ENCODE measurements at regions not wholly inside any gene's neighbourhood (a gene's known extent, or its start where the extent isn't known, plus 50 kb on each side); places are given as distances from the start of the nearest gene placed in this dataset.
"Not testable (repeated sequence)": the region's sequence is repeated elsewhere in the genome, so short reads cannot be mapped to it uniquely, and the experiment has no call there.

- DNase-seq (ENCODE audit: low read depth in 1 of 2, low spot score in 1 of 2): no peak
- in situ Hi-C loops (cut with HindIII; ENCODE audit: low pct_unique_long_range_greater_than_20kb, low sequenced_read_pairs): no loop called here
- TF ChIP-seq JUND (IDR thresholded peaks at IDR 0.05; ENCODE audit: low read depth): no peak
Observed at GRCh38 chr5:122693963-122694362, 80.9 kb upstream of the SNX2 start.

- no peak for TF ChIP-seq JUND (IDR thresholded peaks at IDR 0.05; ENCODE audit: low read depth)
- in situ Hi-C loops (cut with HindIII; ENCODE audit: low pct_unique_long_range_greater_than_20kb, low sequenced_read_pairs): no loop called here
- DNase-seq (ENCODE audit: low read depth in 1 of 2, low spot score in 1 of 2): no peak
Observed at GRCh38 chr5:122694884-122695283, 80.0 kb upstream of the SNX2 start.

DNA sequence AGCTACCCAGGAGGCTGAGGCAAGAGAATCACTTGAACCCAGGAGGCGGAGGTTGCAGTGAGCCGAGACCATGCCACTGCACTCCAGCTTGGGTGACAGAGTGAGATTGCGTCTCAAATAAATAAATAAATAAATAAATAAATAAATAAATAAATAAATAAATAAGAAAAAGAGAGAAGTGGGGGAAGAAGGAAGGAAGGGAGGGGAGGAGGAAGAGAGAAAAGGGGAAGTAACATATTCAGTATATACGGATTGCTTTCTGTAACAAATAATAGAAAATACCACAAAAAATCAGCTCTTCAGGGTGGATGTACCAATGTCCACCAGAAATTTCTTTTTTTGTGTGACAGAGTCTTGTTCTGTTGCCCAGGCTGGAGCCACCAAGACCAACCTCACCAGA is 78.1 kb upstream of the SNX2 start:
- in situ Hi-C loops (cut with HindIII; ENCODE audit: low pct_unique_long_range_greater_than_20kb, low sequenced_read_pairs); DNase-seq (ENCODE audit: low read depth in 1 of 2, low spot score in 1 of 2): not testable (repeated sequence)

GRCh38 chr5:122697191-122697590 is 77.7 kb upstream of the SNX2 start:
- TF ChIP-seq JUND (IDR thresholded peaks at IDR 0.05; ENCODE audit: low read depth): no peak
- DNase-seq (ENCODE audit: low read depth in 1 of 2, low spot score in 1 of 2): no peak
- in situ Hi-C loops (cut with HindIII; ENCODE audit: low pct_unique_long_range_greater_than_20kb, low sequenced_read_pairs): no loop called here

- in situ Hi-C loops (cut with HindIII; ENCODE audit: low pct_unique_long_range_greater_than_20kb, low sequenced_read_pairs): no loop called here
- no peak for DNase-seq (ENCODE audit: low read depth in 1 of 2, low spot score in 1 of 2)
- TF ChIP-seq JUND (IDR thresholded peaks at IDR 0.05; ENCODE audit: low read depth): no peak
Observed at GRCh38 chr5:122699201-122699600, 75.7 kb upstream of the SNX2 start.

DNA sequence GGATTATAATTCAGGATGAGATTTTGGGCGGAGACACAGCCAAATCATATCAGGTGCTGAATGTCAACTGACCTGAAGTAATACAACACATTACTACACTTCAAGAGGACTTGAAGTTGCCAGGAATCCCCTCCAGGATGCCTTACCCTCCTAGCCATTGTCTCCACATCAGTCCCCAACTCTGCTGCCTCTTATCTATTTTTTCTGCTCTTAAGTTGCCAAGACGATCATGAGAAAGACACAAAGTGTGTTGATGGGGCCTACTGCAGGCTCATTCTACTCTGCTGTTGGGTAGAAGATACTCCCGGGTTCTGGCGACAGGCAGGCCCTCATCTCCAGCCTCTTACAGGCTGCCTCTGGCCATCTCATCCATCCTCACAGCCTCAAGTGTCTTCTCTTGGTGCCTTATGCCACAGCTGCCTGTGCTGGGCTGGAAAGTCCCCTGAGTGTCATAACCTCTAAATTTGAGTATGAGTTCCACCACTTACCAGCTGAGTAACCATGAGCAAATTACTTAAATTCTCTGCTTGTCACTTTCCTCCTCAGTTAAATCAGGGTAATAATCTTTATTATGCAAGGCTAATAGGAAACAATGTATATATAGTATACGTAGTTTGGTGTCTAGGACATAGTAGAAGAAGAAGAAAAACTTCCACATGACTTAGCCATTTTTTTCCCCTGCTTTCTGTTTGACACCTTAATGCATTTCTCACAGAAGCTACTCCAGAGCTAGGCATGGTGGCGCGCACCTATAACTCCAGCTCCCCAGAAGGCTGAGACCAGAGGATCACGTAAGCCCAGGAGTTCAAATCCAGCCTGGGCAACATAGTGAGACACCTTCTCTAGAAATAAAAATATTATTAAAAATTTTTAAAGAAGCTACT is 73.0 kb upstream of the SNX2 start:
- DNase-seq (ENCODE audit: low read depth in 1 of 2, low spot score in 1 of 2): no peak
- TF ChIP-seq JUND (IDR thresholded peaks at IDR 0.05; ENCODE audit: low read depth): no peak
- in situ Hi-C loops (cut with HindIII; ENCODE audit: low pct_unique_long_range_greater_than_20kb, low sequenced_read_pairs): no loop called here

GRCh38 chr5:122702524-122702875 is 72.4 kb upstream of the SNX2 start:
- no peak for DNase-seq (ENCODE audit: low read depth in 1 of 2, low spot score in 1 of 2)
- in situ Hi-C loops (cut with HindIII; ENCODE audit: low pct_unique_long_range_greater_than_20kb, low sequenced_read_pairs): no loop called here
- no peak for TF ChIP-seq JUND (IDR thresholded peaks at IDR 0.05; ENCODE audit: low read depth)

DNA sequence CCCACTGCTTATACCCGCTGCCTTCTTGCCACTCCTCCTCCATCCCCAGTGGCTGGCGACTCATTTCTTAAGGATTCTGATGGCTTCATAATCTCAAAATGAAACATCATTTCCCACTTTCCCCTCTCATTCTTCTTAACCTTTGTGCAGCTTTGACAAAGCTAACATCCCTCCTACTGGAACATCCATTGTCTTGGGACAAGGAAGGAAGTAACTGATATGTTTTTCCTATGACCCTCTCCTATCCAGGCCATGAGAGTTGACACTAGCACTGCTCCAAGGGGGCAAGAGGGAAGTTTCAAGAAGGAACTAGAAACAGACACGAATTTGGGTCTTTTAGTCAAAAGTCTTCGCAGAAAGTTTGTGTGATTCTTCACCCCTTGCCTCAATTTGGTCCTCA is 71.7 kb upstream of the SNX2 start:
- DNase-seq (ENCODE audit: low read depth in 1 of 2, low spot score in 1 of 2): no peak
- in situ Hi-C loops (cut with HindIII; ENCODE audit: low pct_unique_long_range_greater_than_20kb, low sequenced_read_pairs): no loop called here
- no peak for TF ChIP-seq JUND (IDR thresholded peaks at IDR 0.05; ENCODE audit: low read depth)

DNA sequence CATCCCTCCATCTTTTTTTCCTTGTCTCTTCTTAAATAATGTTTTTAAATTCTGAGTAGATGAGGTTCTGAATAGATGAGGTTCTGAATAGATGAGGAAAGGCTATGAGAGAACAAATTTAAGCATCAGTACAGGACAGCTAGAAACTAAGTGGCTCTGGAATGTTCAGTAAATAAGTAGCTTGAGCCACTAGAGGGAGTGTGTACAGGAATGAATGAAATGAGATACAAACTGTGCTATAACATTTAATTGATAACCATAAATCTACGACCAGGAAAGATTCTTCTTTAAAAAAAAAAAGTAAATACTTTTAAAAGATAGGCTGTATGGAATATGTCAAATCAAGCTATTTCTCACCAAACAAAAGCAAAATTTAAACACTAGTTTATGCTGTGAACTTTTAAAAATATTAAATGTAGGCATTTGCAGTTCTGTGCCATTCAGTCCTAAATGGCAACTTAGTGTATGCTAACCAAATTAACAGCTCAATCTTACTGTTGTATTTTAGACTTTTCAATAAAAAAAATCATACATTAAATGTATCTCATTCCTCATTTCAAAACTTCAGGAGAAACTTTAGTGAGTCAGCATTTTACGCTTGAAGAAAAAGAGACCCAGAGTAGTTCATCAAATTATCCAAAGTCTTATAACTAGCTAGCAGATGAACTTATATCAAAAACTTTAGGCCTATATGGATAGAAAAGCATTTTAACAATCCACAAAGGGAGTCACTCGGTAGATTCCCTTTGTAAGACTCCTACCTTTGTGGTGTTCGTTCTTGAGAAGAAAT is 70.4 kb upstream of the SNX2 start:
- TF ChIP-seq JUND (IDR thresholded peaks at IDR 0.05; ENCODE audit: low read depth): no peak
- peak in 1 of 2 experiments; percentile 71 for DNase-seq (ENCODE audit: low read depth in 1 of 2, low spot score in 1 of 2)
- in situ Hi-C loops (cut with HindIII; ENCODE audit: low pct_unique_long_range_greater_than_20kb, low sequenced_read_pairs): no loop called here

GRCh38 chr5:122705851-122706250 is 69.0 kb upstream of the SNX2 start:
- no peak for TF ChIP-seq JUND (IDR thresholded peaks at IDR 0.05; ENCODE audit: low read depth)
- in situ Hi-C loops (cut with HindIII; ENCODE audit: low pct_unique_long_range_greater_than_20kb, low sequenced_read_pairs): no loop called here
- DNase-seq (ENCODE audit: low read depth in 1 of 2, low spot score in 1 of 2): no peak

DNA sequence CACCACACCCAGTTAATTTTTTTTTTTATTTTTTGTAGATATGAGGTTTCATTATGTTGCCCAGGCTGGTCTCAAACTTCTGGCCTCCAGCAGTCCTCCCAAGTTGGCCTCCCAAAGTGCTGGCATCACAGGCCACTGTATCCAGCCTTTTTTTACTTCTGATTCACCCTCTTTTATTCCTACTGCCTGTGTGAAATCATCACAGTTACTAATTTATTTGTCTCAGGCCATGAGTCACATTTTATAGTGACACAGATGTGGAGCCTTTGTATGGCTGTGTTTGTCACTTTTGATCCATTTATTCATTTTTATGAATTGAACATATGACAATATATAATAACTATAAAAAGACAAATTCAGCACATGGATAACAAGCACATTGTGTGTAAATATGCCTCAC is 67.1 kb upstream of the SNX2 start:
- TF ChIP-seq JUND (IDR thresholded peaks at IDR 0.05; ENCODE audit: low read depth): no peak
- no peak for DNase-seq (ENCODE audit: low read depth in 1 of 2, low spot score in 1 of 2)
- in situ Hi-C loops (cut with HindIII; ENCODE audit: low pct_unique_long_range_greater_than_20kb, low sequenced_read_pairs): no loop called here

- no peak for DNase-seq (ENCODE audit: low read depth in 1 of 2, low spot score in 1 of 2)
- in situ Hi-C loops (cut with HindIII; ENCODE audit: low pct_unique_long_range_greater_than_20kb, low sequenced_read_pairs): no loop called here
- no peak for TF ChIP-seq JUND (IDR thresholded peaks at IDR 0.05; ENCODE audit: low read depth)
Observed at GRCh38 chr5:122713041-122713440, 61.8 kb upstream of the SNX2 start.

DNA sequence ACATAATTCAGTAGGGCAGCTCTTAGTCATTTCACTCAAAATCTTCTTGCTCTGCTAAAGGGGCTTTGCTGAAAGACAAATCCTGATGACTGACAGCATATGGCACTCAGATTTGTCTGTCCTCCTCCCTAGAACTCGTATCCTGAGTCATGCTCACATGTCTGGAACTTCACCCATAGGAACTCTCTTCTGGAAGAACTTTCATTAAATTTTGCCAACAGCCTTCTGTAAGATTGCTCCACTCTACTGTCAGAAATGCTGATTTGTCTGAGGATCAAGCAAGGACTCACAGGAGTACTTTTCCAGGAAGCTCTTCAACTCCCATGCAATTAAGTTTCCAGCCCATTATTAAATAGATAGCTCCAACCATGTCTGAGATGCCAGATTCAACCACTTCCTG is 59.8 kb upstream of the SNX2 start:
- DNase-seq (ENCODE audit: low read depth in 1 of 2, low spot score in 1 of 2): no peak
- TF ChIP-seq JUND (IDR thresholded peaks at IDR 0.05; ENCODE audit: low read depth): no peak
- in situ Hi-C loops (cut with HindIII; ENCODE audit: low pct_unique_long_range_greater_than_20kb, low sequenced_read_pairs): no loop called here

Data from T47D (cell line).